ENCODE measurements at regions not wholly inside any gene's neighbourhood (a gene's known extent, or its start where the extent isn't known, plus 50 kb on each side); places are given as distances from the start of the nearest gene placed in this dataset.

GRCh38 chr4:9599266-9599665 is 155.1 kb downstream of the DEFB131A start:
- H3K9me3 Mint-ChIP-seq, result no peaks in the 10 kb centered on the region; a peak in 1 of 5 replicates
- Histone ChIP-seq H3K27ac (ENCODE audit: insufficient read length, low read depth, low read length) (no peak overlapping the region), H2BK120ac (ENCODE audit: low read depth, low read length, poor library complexity, severe bottlenecking) (no peak overlapping the region), H4K5ac (ENCODE audit: insufficient read length, low read depth, low read length) (no peak overlapping the region), H2AK5ac (ENCODE audit: insufficient read length, low read length) (no peak overlapping the region), H3K4me2 (ENCODE audit: insufficient read depth, insufficient read length, low read length) (no peak overlapping the region), H3K56ac (ENCODE audit: insufficient read length, low read depth, low read length) (no peak overlapping the region), H3K23me2 (ENCODE audit: insufficient read length, low read depth, low read length, poor library complexity, severe bottlenecking) (no peaks in the 10 kb centered on the region), H3K79me2 (ENCODE audit: insufficient read depth, low read length) (no peaks in the 10 kb centered on the region), H2AFZ (ENCODE audit: low read length) (no peak overlapping the region), H4K8ac (replicated peaks; ENCODE audit: insufficient read length, low read depth, low read length) (no peak overlapping the region), H4K91ac (ENCODE audit: insufficient read length, low read depth, low read length) (no peak overlapping the region), H4K20me1 (ENCODE audit: control insufficient read depth, insufficient read depth, insufficient read length) (no peaks in the 10 kb centered on the region), H3K27me3 (ENCODE audit: insufficient read depth, low read length) (no peaks in the 10 kb centered on the region), H3K79me1 (ENCODE audit: insufficient read depth, low read depth, low read length, poor library complexity, severe bottlenecking) (no peaks in the 10 kb centered on the region), H3K4me1 (ENCODE audit: insufficient read depth, low read length) (peaks cover 4% of the 10 kb centered on the region; the same call in 1 of the 2 replicates), H3T11ph (ENCODE audit: low read length) (no peak overlapping the region), H2BK5ac (ENCODE audit: insufficient read length, low read length) (no peak overlapping the region), H2BK20ac (ENCODE audit: low read depth, low read length, poor library complexity, severe bottlenecking) (no peak overlapping the region), H3K4ac (ENCODE audit: low read depth, low read length) (no peak overlapping the region), H3K14ac (ENCODE audit: insufficient read depth, low read length) (no peak overlapping the region), H3K23ac (ENCODE audit: insufficient read length, low read depth, low read length) (no peak overlapping the region), H2BK15ac (ENCODE audit: low read depth, low read length) (no peak overlapping the region), H3K18ac (ENCODE audit: insufficient read length, low read depth, low read length) (no peak overlapping the region), H2BK12ac (ENCODE audit: insufficient read length, low read depth, low read length) (no peak overlapping the region), H3K9ac (ENCODE audit: extremely low read depth, insufficient read length, low read length) (no peak overlapping the region), H3K9me3 (ENCODE audit: control insufficient read depth, low read depth, low read length) (no peaks in the 10 kb centered on the region)
- H3K4me1 Mint-ChIP-seq, result peaks cover 38 to 48% of the 10 kb centered on the region in 2 experiments
- H3K4me3 Mint-ChIP-seq, result no peak overlapping the region
- TF ChIP-seq CTCF (conservative IDR thresholded peaks at IDR 0.05), result no peak
- DNase-seq, result no peak
- WGBS (ENCODE audit: extremely low coverage, insufficient read length, low lambda C conversion rate), result no CpG with 5 or more reads among the region's 1 CpG
- H3K27ac Mint-ChIP-seq, result 0 out of 7 replicates have a peak overlapping the region, but pooled peaks of 1 of the 3 experiments have one; percentile 10
- no peaks in the 10 kb centered on the region for H3K36me3 Mint-ChIP-seq (ENCODE audit: insufficient read depth in 1 of 3, low read depth in 3 of 3)
- H3K27me3 Mint-ChIP-seq (ENCODE audit: low read depth), result no peaks in the 10 kb centered on the region

Data from H9 (cell line).